HepG2 (cell line): ENCODE measurements at regions not wholly inside any gene's neighbourhood (a gene's known extent, or its start where the extent isn't known, plus 50 kb on each side); places are given as distances from the start of the nearest gene placed in this dataset.
"Not testable (repeated sequence)": the region's sequence is repeated elsewhere in the genome, so short reads cannot be mapped to it uniquely, and the experiment has no call there.

ENCODE experiments used
- ATAC-seq: fragments of 200-7000 bp; cut with Tn5 transposase; 3 replicates; pipeline ENCODE4 v1.9.1; 2020; ENCODE audit warnings: mild to moderate bottlenecking, moderate library complexity
- BruUV-seq: library from RNA; stranded (reverse); fragments of 400-500 nt; replicated peaks from 2 replicates; lab custom pipeline; 2021; lab: Mats Ljungman, UMichigan
- CTCF ChIA-PET: fragments of 300-600 bp; formaldehyde crosslinking; extraction: SDS; loops from one replicate; lab custom pipeline; 2021; ENCODE audit warnings: low total read pairs, inconsistent platforms, low intra/inter-chr PET ratio; lab: Yijun Ruan, JAX
- POLR2A ChIA-PET: fragments of 350-600 bp; sonication (Branson Sonifier 250); formaldehyde crosslinking; loops from one replicate; lab custom pipeline; 2020; ENCODE audit warnings: antibody characterized with exemption, inconsistent platforms; lab: Yijun Ruan, JAX
- DNase-seq: peaks from one replicate; pipeline ENCODE4 v3.0.0-alpha.2; 2015; ENCODE audit warnings: low spot score
- FAIRE-seq: peaks from 3 replicates; lab custom pipeline; 2011; peaks lifted over from hg19 to GRCh38; lab: Jason Lieb, UNC
- H2AFZ ChIP-seq: one replicate; pipeline ENCODE4 v1.6.1; 2011; ENCODE audit warnings: low read length, inconsistent platforms
- H3K27ac ChIP-seq: fragments of 300-600 bp; 3 replicates; pipeline ENCODE4 v1.8.0; 2011; ENCODE audit warnings: mixed run types, mild to moderate bottlenecking, mixed read lengths, low read length, inconsistent platforms; ENCODE audit not compliant: insufficient read depth; ENCODE audit errors: extremely low read length
- H3K27me3 ChIP-seq, 2 experiments: fragments of 200-600 bp in 1 of 2; 2 replicates in 1 of 2; 3 replicates in 1 of 2; pipeline versions ENCODE4 v1.6.0 to v1.8.0; 2011; ENCODE audit warnings: low read length in 2 of 2, mild to moderate bottlenecking in 2 of 2, moderate library complexity in 2 of 2, inconsistent platforms in 1 of 2; ENCODE audit not compliant: insufficient read depth in 2 of 2, control insufficient read depth in 1 of 2
- H3K36me3 ChIP-seq, 2 experiments: fragments of 200-600 bp in 1 of 2; replicated peaks in 1 of 2; 2 replicates in 1 of 2; 3 replicates in 1 of 2; pipeline versions ENCODE4 v1.5.1 to v1.8.0; 2011; ENCODE audit warnings: low read length in 2 of 2, inconsistent platforms in 1 of 2; ENCODE audit not compliant: insufficient read depth in 2 of 2, control insufficient read depth in 1 of 2
- H3K4me1 ChIP-seq: 2 replicates; pipeline ENCODE4 v1.5.1; 2012; ENCODE audit warnings: low read length, inconsistent platforms; ENCODE audit not compliant: insufficient read depth
- H3K4me2 ChIP-seq: 2 replicates; pipeline ENCODE4 v1.6.0; 2011; ENCODE audit warnings: low read depth, low read length, inconsistent platforms
- H3K4me3 ChIP-seq, 3 experiments: fragments of 200-600 bp in 1 of 3; sonication (generic), shearing (Covaris generic) in 1 of 3; replicated peaks in 1 of 3; 2 replicates each; pipeline ENCODE4 v1.5.1; 2011 to 2016; ENCODE audit warnings: low read length in 3 of 3, inconsistent platforms in 2 of 3, low read depth in 2 of 3, mild to moderate bottlenecking in 2 of 3, control low read depth in 1 of 3, mixed read lengths in 1 of 3; ENCODE audit not compliant: insufficient read depth in 1 of 3
- H3K79me2 ChIP-seq: one replicate; pipeline ENCODE4 v1.6.1; 2011; ENCODE audit warnings: low read length, inconsistent platforms; ENCODE audit not compliant: insufficient read depth
- H3K9ac ChIP-seq: 2 replicates; pipeline ENCODE4 v1.6.0; 2011; ENCODE audit warnings: mild to moderate bottlenecking, low read depth, low read length, inconsistent platforms; ENCODE audit not compliant: insufficient read depth
- H3K9me3 ChIP-seq: 2 replicates; pipeline ENCODE4 v1.5.1; 2012; ENCODE audit warnings: mild to moderate bottlenecking, low read length
- H4K20me1 ChIP-seq: 2 replicates; pipeline ENCODE4 v1.6.0; 2011; ENCODE audit warnings: inconsistent platforms, mild to moderate bottlenecking, low read length, moderate library complexity; ENCODE audit not compliant: insufficient read depth
- FOXJ3 ChIP-seq: sonication (generic); formaldehyde crosslinking; IDR thresholded peaks from 2 replicates; pipeline ENCODE4 v1.4.0; 2020; ENCODE audit warnings: missing genetic modification reagents, mild to moderate bottlenecking, borderline replicate concordance
- FUBP1 ChIP-seq: sonication (generic); formaldehyde crosslinking; IDR thresholded peaks from 2 replicates; pipeline ENCODE4 v1.5.1; 2020; ENCODE audit warnings: missing genetic modification reagents, mild to moderate bottlenecking, borderline replicate concordance
- ZNF12 ChIP-seq: sonication (generic); formaldehyde crosslinking; IDR thresholded peaks from 2 replicates; pipeline ENCODE4 v1.5.0; 2020; ENCODE audit warnings: missing genetic modification reagents
- ZNF136 ChIP-seq: sonication (generic); formaldehyde crosslinking; IDR thresholded peaks from 2 replicates; pipeline ENCODE4 v1.8.1; 2022; ENCODE audit warnings: low read depth, mild to moderate bottlenecking, moderate library complexity, missing genetic modification reagents
- WGBS: methylation state at CpG from one replicate; pipeline ENCODE4 v1.1.6; 2017; ENCODE audit warnings: low lambda C conversion rate; 5-methylcytosine and 5-hydroxymethylcytosine counted together
- in situ Hi-C: cut with HindIII; loops from 2 replicates; pipeline ENCODE4 v1.10.0; 2017; ENCODE audit warnings: low pct_unique_long_range_greater_than_20kb; ENCODE audit not compliant: extremely low pct_ligation_motif_present
- intact Hi-C: fragments of 100-400 bp; cut with micrococcal nuclease; formaldehyde crosslinking; loops from one replicate; pipeline ENCODE4 v1.10.0; 2022; ENCODE audit not compliant: unreplicated experiment

- TF ChIP-seq FOXJ3 (CRISPR knock-in tag) (no peak), FUBP1 (CRISPR knock-in tag) (no peak), ZNF12 (CRISPR knock-in tag) (no peak), ZNF136 (no peak)
Measured at GRCh38 chr15:81825136-81825535, 220.7 kb downstream of the MEX3B start (continued).

- H3K4me2 ChIP-seq, H3K27ac ChIP-seq, H3K9me3 ChIP-seq, H3K4me3 ChIP-seq, in situ Hi-C loops, BruUV-seq, H3K27me3 ChIP-seq, FAIRE-seq, intact Hi-C loops, H3K36me3 ChIP-seq, H4K20me1 ChIP-seq, H3K79me2 ChIP-seq, POLR2A ChIA-PET, ATAC-seq, H3K4me1 ChIP-seq, DNase-seq, CTCF ChIA-PET, H3K9ac ChIP-seq, H2AFZ ChIP-seq: not testable (repeated sequence)
- WGBS = 0% methylated on average over 1 of the region's 1 CpG
Measured at GRCh38 chr15:81822587-81822986, 223.2 kb downstream of the MEX3B start.
